RWPE2 (cell line): ENCODE measurements at regions not wholly inside any gene's neighbourhood (a gene's known extent, or its start where the extent isn't known, plus 50 kb on each side); places are given as distances from the start of the nearest gene placed in this dataset.

ENCODE experiments used
- ATAC-seq: fragments of 200-7000 bp; cut with Tn5 transposase; 3 replicates; pipeline ENCODE4 v1.9.1; 2021; ENCODE audit warnings: low read depth
- DNase-seq: peaks from one replicate; pipeline ENCODE4 v3.0.0-alpha.2; 2020; ENCODE audit warnings: low spot score
- H3K27ac ChIP-seq: fragments of 450-650 bp; 2 replicates; pipeline ENCODE4 v1.5.1; 2017; ENCODE audit warnings: mild to moderate bottlenecking; ENCODE audit not compliant: poor library complexity, severe bottlenecking
- H3K27me3 ChIP-seq: fragments of 250-450 bp; sonication (Bioruptor Pico); 2 replicates; pipeline ENCODE4 v1.5.1; 2021; ENCODE audit warnings: mild to moderate bottlenecking, moderate library complexity; ENCODE audit not compliant: insufficient read depth, poor library complexity, severe bottlenecking
- H3K36me3 ChIP-seq: fragments of 250-450 bp; sonication (Bioruptor Pico); 2 replicates; pipeline ENCODE4 v1.5.1; 2020; ENCODE audit warnings: low read depth, mild to moderate bottlenecking, moderate library complexity
- H3K4me1 ChIP-seq: fragments of 250-450 bp; sonication (Bioruptor Pico); 2 replicates; pipeline ENCODE4 v1.5.1; 2021; ENCODE audit warnings: mild to moderate bottlenecking, moderate library complexity; ENCODE audit not compliant: insufficient read depth, poor library complexity, severe bottlenecking
- H3K4me3 ChIP-seq: fragments of 250-450 bp; sonication (Bioruptor Pico); 2 replicates; pipeline ENCODE4 v1.5.1; 2021; ENCODE audit warnings: mild to moderate bottlenecking, moderate library complexity; ENCODE audit not compliant: severe bottlenecking
- H3K9me3 ChIP-seq: fragments of 250-450 bp; sonication (Bioruptor Pico); 2 replicates; pipeline ENCODE4 v1.5.1; 2021; ENCODE audit warnings: mild to moderate bottlenecking, moderate library complexity; ENCODE audit not compliant: severe bottlenecking
- CTCF ChIP-seq: fragments of 450-650 bp; IDR thresholded peaks from one replicate; pipeline ENCODE4 v1.5.1; 2017; ENCODE audit warnings: mild to moderate bottlenecking, moderate library complexity; ENCODE audit not compliant: poor library complexity, severe bottlenecking

- Histone ChIP-seq H3K36me3 (no peaks in the 10 kb centered on the region), H3K27ac (peak overlapping the region; percentile 100), H3K9me3 (no peaks in the 10 kb centered on the region), H3K27me3 (no peaks in the 10 kb centered on the region), H3K4me1 (peaks cover 50% of the 10 kb centered on the region), H3K4me3 (no peak overlapping the region)
- no peak for TF ChIP-seq CTCF
- ATAC-seq (no peak), DNase-seq (no peak)
These were observed 82.6 kb upstream of the F3 start for GRCh38 chr1:94624203-94624602.

- ATAC-seq (peak; percentile 17), DNase-seq (peak; percentile 88)
- Histone ChIP-seq H3K4me3 (no peak overlapping the region), H3K27me3 (no peaks in the 10 kb centered on the region), H3K36me3 (no peaks in the 10 kb centered on the region), H3K9me3 (no peaks in the 10 kb centered on the region), H3K27ac (peak overlapping the region; percentile 100), H3K4me1 (peaks cover 51% of the 10 kb centered on the region)
- no peak for TF ChIP-seq CTCF
These were observed 82.1 kb upstream of the F3 start for GRCh38 chr1:94623560-94624148.

GRCh38 chr1:94622757-94623156, 81.2 kb upstream of the F3 start:
- no peaks in the 10 kb centered on the region for H3K27me3 ChIP-seq
- peaks cover 54% of the 10 kb centered on the region for H3K4me1 ChIP-seq
- H3K27ac ChIP-seq = peak overlapping the region; percentile 100
- H3K4me3 ChIP-seq = no peak overlapping the region
- peak; percentile 95 for DNase-seq
- no peaks in the 10 kb centered on the region for H3K36me3 ChIP-seq
- H3K9me3 ChIP-seq = no peaks in the 10 kb centered on the region
- TF ChIP-seq CTCF = no peak
- ATAC-seq = peak; percentile 72

- H3K9me3 ChIP-seq = no peaks in the 10 kb centered on the region
- H3K4me1 ChIP-seq = peaks cover 63% of the 10 kb centered on the region
- DNase-seq (no peak), ATAC-seq (no peak)
- H3K27me3 ChIP-seq = no peaks in the 10 kb centered on the region
- no peak for TF ChIP-seq CTCF
- no peaks in the 10 kb centered on the region for H3K36me3 ChIP-seq
- H3K4me3 ChIP-seq = no peak overlapping the region
- H3K27ac ChIP-seq = peak overlapping the region; percentile 100
These were observed 80.2 kb upstream of the F3 start for GRCh38 chr1:94621802-94622201.

- DNase-seq (peak; percentile 95), ATAC-seq (peak; percentile 67)
- H3K36me3 ChIP-seq = no peaks in the 10 kb centered on the region
- H3K4me1 ChIP-seq = peaks cover 67% of the 10 kb centered on the region
- TF ChIP-seq CTCF = no peak
- peak overlapping the region; percentile 100 for H3K27ac ChIP-seq
- H3K27me3 ChIP-seq = no peaks in the 10 kb centered on the region
- H3K9me3 ChIP-seq = no peaks in the 10 kb centered on the region
- no peak overlapping the region for H3K4me3 ChIP-seq
These were observed 79.8 kb upstream of the F3 start for GRCh38 chr1:94621395-94621794.
